Activated CD4-positive, alpha-beta T cell treated with anti-CD3 and anti-CD28 coated beads for 36 hours (primary cell): ENCODE measurements at regions not wholly inside any gene's neighbourhood (a gene's known extent, or its start where the extent isn't known, plus 50 kb on each side); places are given as distances from the start of the nearest gene placed in this dataset.

Source experiments
- ATAC-seq: fragments of 200-7000 bp; cut with Tn5 transposase; one replicate; pipeline ENCODE4 v1.10.0; 2021; ENCODE audit warnings: mild to moderate bottlenecking, moderate library complexity
- CTCF ChIA-PET: fragments of 350-600 bp; sonication (Branson Sonifier 250); formaldehyde crosslinking; loops from one replicate; lab custom pipeline; 2021; ENCODE audit warnings: antibody characterized with exemption; lab: Charles Lee
- POLR2A ChIA-PET: fragments of 350-600 bp; sonication (Branson Sonifier 250); formaldehyde crosslinking; loops from one replicate; lab custom pipeline; 2021; ENCODE audit warnings: antibody characterized with exemption, inconsistent platforms; lab: Charles Lee
- DNase-seq: peaks from one replicate; pipeline ENCODE4 v3.0.0-alpha.2; 2020
- H3K27ac Mint-ChIP-seq: one replicate; pipeline ENCODE4 v1.8.0; 2021; ENCODE audit warnings: mixed read lengths
- H3K27me3 Mint-ChIP-seq: one replicate; pipeline ENCODE4 v1.8.0; 2021; ENCODE audit warnings: mixed read lengths
- H3K36me3 Mint-ChIP-seq: one replicate; pipeline ENCODE4 v1.8.0; 2021; ENCODE audit warnings: low read depth, mixed read lengths
- H3K4me1 Mint-ChIP-seq: one replicate; pipeline ENCODE4 v1.8.0; 2021; ENCODE audit warnings: mixed read lengths
- H3K4me3 Mint-ChIP-seq: one replicate; pipeline ENCODE4 v1.8.0; 2021; ENCODE audit warnings: mild to moderate bottlenecking, moderate library complexity, mixed read lengths
- H3K9me3 Mint-ChIP-seq: one replicate; pipeline ENCODE4 v1.8.0; 2021; ENCODE audit warnings: low read depth, mixed read lengths
- intact Hi-C, 2 experiments: fragments of 100-400 bp; cut with DNase I in 1 of 2; cut with micrococcal nuclease in 1 of 2; formaldehyde crosslinking; loops; one replicate each; pipeline versions ENCODE4 v1.14.2 to v1.15.1; 2022 to 2024; cut with DNase I, micrococcal nuclease

- ChIA-PET POLR2A (no interaction called here), CTCF (no interaction called here)
- DNase-seq: no peak
- Mint-ChIP-seq H3K4me3 (no peak overlapping the region), H3K36me3 (no peaks in the 10 kb centered on the region), H3K9me3 (no peaks in the 10 kb centered on the region), H3K27me3 (no peaks in the 10 kb centered on the region), H3K4me1 (no peaks in the 10 kb centered on the region), H3K27ac (no peak overlapping the region)
- intact Hi-C loops: no loop called here
- ATAC-seq: no peak
These were observed 544.4 kb upstream of the TMEM132C start for GRCh38 chr12:127722611-127723010.

GRCh38 chr12:127723251-127723650 lies 543.7 kb upstream of the TMEM132C start:
- POLR2A ChIA-PET: no interaction called here
- DNase-seq: no peak

GRCh38 chr12:127726671-127727315 lies 540.2 kb upstream of the TMEM132C start:
- CTCF ChIA-PET: no interaction called here
- peaks cover 5% of the 10 kb centered on the region for H3K9me3 Mint-ChIP-seq
- POLR2A ChIA-PET: no interaction called here
- DNase-seq: no peak
- H3K27me3 Mint-ChIP-seq: no peaks in the 10 kb centered on the region
- H3K27ac Mint-ChIP-seq: no peak overlapping the region
- no peak overlapping the region for H3K4me3 Mint-ChIP-seq
- no peaks in the 10 kb centered on the region for H3K36me3 Mint-ChIP-seq
- intact Hi-C loops: no loop called here
- ATAC-seq: no peak
- H3K4me1 Mint-ChIP-seq: no peaks in the 10 kb centered on the region

More at GRCh38 chr12:127723251-127723650, 543.7 kb upstream of the TMEM132C start:
- Mint-ChIP-seq H3K36me3 (no peaks in the 10 kb centered on the region), H3K9me3 (no peaks in the 10 kb centered on the region), H3K27me3 (no peaks in the 10 kb centered on the region), H3K4me3 (no peak overlapping the region), H3K27ac (no peak overlapping the region), H3K4me1 (no peaks in the 10 kb centered on the region)
- CTCF ChIA-PET: no interaction called here
- no peak for ATAC-seq
- intact Hi-C loops: no loop called here

GRCh38 chr12:127728285-127728684 lies 538.7 kb upstream of the TMEM132C start:
- no peak overlapping the region for H3K4me3 Mint-ChIP-seq
- DNase-seq: no peak
- H3K27me3 Mint-ChIP-seq: no peaks in the 10 kb centered on the region
- H3K27ac Mint-ChIP-seq: no peak overlapping the region
- no peaks in the 10 kb centered on the region for H3K4me1 Mint-ChIP-seq
- ChIA-PET CTCF (no interaction called here), POLR2A (no interaction called here)
- H3K36me3 Mint-ChIP-seq: no peaks in the 10 kb centered on the region
- H3K9me3 Mint-ChIP-seq: peaks cover 7% of the 10 kb centered on the region
- intact Hi-C loops: no loop called here
- ATAC-seq: no peak

- Mint-ChIP-seq H3K36me3 (no peaks in the 10 kb centered on the region), H3K4me3 (no peak overlapping the region), H3K9me3 (peaks cover 10% of the 10 kb centered on the region)
These were observed 538.2 kb upstream of the TMEM132C start for GRCh38 chr12:127728729-127729128.

GRCh38 chr12:127729381-127729780 lies 537.6 kb upstream of the TMEM132C start:
- ATAC-seq: no peak
- CTCF ChIA-PET: no interaction called here

More at GRCh38 chr12:127728729-127729128, 538.2 kb upstream of the TMEM132C start:
- Mint-ChIP-seq H3K27ac (no peak overlapping the region), H3K4me1 (no peaks in the 10 kb centered on the region), H3K27me3 (no peaks in the 10 kb centered on the region)
- DNase-seq: no peak
- CTCF ChIA-PET: no interaction called here
- no peak for ATAC-seq
- intact Hi-C loops: no loop called here
- POLR2A ChIA-PET: no interaction called here

GRCh38 chr12:127731657-127732056 lies 535.3 kb upstream of the TMEM132C start:
- intact Hi-C loops: no loop called here
- ATAC-seq (no peak), DNase-seq (no peak)
- ChIA-PET POLR2A (no interaction called here), CTCF (no interaction called here)
- Mint-ChIP-seq H3K9me3 (peaks cover 10% of the 10 kb centered on the region), H3K27me3 (no peaks in the 10 kb centered on the region), H3K4me1 (no peaks in the 10 kb centered on the region), H3K4me3 (no peak overlapping the region), H3K36me3 (no peaks in the 10 kb centered on the region), H3K27ac (no peak overlapping the region)

More at GRCh38 chr12:127729381-127729780, 537.6 kb upstream of the TMEM132C start:
- intact Hi-C loops: no loop called here
- H3K4me3 Mint-ChIP-seq: no peak overlapping the region
- no peaks in the 10 kb centered on the region for H3K27me3 Mint-ChIP-seq
- no peaks in the 10 kb centered on the region for H3K4me1 Mint-ChIP-seq
- no peak for DNase-seq
- POLR2A ChIA-PET: no interaction called here
- H3K27ac Mint-ChIP-seq: no peak overlapping the region
- H3K9me3 Mint-ChIP-seq: peaks cover 10% of the 10 kb centered on the region
- no peaks in the 10 kb centered on the region for H3K36me3 Mint-ChIP-seq

- ATAC-seq (no peak), DNase-seq (no peak)
- intact Hi-C loops: no loop called here
- Mint-ChIP-seq H3K4me3 (no peak overlapping the region), H3K27me3 (no peaks in the 10 kb centered on the region), H3K9me3 (peaks cover 5% of the 10 kb centered on the region), H3K4me1 (no peaks in the 10 kb centered on the region), H3K36me3 (no peaks in the 10 kb centered on the region), H3K27ac (no peak overlapping the region)
- ChIA-PET POLR2A (no interaction called here), CTCF (no interaction called here)
These were observed 524.7 kb upstream of the TMEM132C start for GRCh38 chr12:127742231-127742630.

- intact Hi-C loops: no loop called here
- no peak for DNase-seq
- no peaks in the 10 kb centered on the region for H3K4me1 Mint-ChIP-seq
- ATAC-seq: no peak
- no peaks in the 10 kb centered on the region for H3K27me3 Mint-ChIP-seq
- H3K4me3 Mint-ChIP-seq: no peak overlapping the region
- ChIA-PET POLR2A (no interaction called here), CTCF (no interaction called here)
- no peaks in the 10 kb centered on the region for H3K36me3 Mint-ChIP-seq
- peaks cover 6% of the 10 kb centered on the region for H3K9me3 Mint-ChIP-seq
- no peak overlapping the region for H3K27ac Mint-ChIP-seq
These were observed 521.3 kb upstream of the TMEM132C start for GRCh38 chr12:127745469-127746212.

GRCh38 chr12:127749416-127749815 lies 517.6 kb upstream of the TMEM132C start:
- H3K4me3 Mint-ChIP-seq: no peak overlapping the region
- ChIA-PET CTCF (no interaction called here), POLR2A (no interaction called here)
- intact Hi-C loops: no loop called here
- H3K27me3 Mint-ChIP-seq: no peaks in the 10 kb centered on the region
- H3K27ac Mint-ChIP-seq: no peak overlapping the region
- H3K9me3 Mint-ChIP-seq: peaks cover 2% of the 10 kb centered on the region
- no peaks in the 10 kb centered on the region for H3K36me3 Mint-ChIP-seq
- no peaks in the 10 kb centered on the region for H3K4me1 Mint-ChIP-seq
- ATAC-seq (no peak), DNase-seq (no peak)

GRCh38 chr12:127750076-127750840 lies 516.7 kb upstream of the TMEM132C start:
- ChIA-PET CTCF (no interaction called here), POLR2A (no interaction called here)
- intact Hi-C loops: no loop called here
- Mint-ChIP-seq H3K27ac (no peak overlapping the region), H3K4me3 (no peak overlapping the region), H3K36me3 (no peaks in the 10 kb centered on the region), H3K9me3 (peaks cover 6% of the 10 kb centered on the region), H3K4me1 (no peaks in the 10 kb centered on the region), H3K27me3 (no peaks in the 10 kb centered on the region)
- DNase-seq: no peak
- ATAC-seq: no peak

GRCh38 chr12:127752802-127753201 lies 514.2 kb upstream of the TMEM132C start:
- Mint-ChIP-seq H3K27me3 (no peaks in the 10 kb centered on the region), H3K36me3 (no peaks in the 10 kb centered on the region), H3K4me3 (no peak overlapping the region), H3K4me1 (no peaks in the 10 kb centered on the region), H3K27ac (no peak overlapping the region), H3K9me3 (peaks cover 12% of the 10 kb centered on the region)
- DNase-seq (no peak), ATAC-seq (no peak)
- ChIA-PET CTCF (no interaction called here), POLR2A (no interaction called here)
- intact Hi-C loops: no loop called here
